Body of pancreas (tissue), 4 donors: ENCODE measurements at regions not wholly inside any gene's neighbourhood (a gene's known extent, or its start where the extent isn't known, plus 50 kb on each side); places are given as distances from the start of the nearest gene placed in this dataset.

ENCODE experiments used
- POLR2A ChIP-seq, 3 donors: fragments of 450-650 bp; IDR thresholded peaks; one replicate each; pipeline ENCODE4 v1.6.1; 2016; ENCODE audit warnings: antibody characterized with exemption in 3 of 3, mild to moderate bottlenecking in 2 of 3
- TF ChIP-seq, protein P1 (sequence below), 7 experiments: fragments of 450-650 bp in 4 of 7; fragments of 200-600 bp in 3 of 7; sonication (generic) in 3 of 7; IDR thresholded peaks; one replicate each; pipeline ENCODE4 v1.5.1; 2016 to 2019; ENCODE audit warnings: antibody characterized with exemption in 7 of 7

- TF ChIP-seq, protein P1, sequence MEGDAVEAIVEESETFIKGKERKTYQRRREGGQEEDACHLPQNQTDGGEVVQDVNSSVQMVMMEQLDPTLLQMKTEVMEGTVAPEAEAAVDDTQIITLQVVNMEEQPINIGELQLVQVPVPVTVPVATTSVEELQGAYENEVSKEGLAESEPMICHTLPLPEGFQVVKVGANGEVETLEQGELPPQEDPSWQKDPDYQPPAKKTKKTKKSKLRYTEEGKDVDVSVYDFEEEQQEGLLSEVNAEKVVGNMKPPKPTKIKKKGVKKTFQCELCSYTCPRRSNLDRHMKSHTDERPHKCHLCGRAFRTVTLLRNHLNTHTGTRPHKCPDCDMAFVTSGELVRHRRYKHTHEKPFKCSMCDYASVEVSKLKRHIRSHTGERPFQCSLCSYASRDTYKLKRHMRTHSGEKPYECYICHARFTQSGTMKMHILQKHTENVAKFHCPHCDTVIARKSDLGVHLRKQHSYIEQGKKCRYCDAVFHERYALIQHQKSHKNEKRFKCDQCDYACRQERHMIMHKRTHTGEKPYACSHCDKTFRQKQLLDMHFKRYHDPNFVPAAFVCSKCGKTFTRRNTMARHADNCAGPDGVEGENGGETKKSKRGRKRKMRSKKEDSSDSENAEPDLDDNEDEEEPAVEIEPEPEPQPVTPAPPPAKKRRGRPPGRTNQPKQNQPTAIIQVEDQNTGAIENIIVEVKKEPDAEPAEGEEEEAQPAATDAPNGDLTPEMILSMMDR (IDR thresholded peaks at IDR 0.05): no peak
- TF ChIP-seq POLR2A (IDR thresholded peaks at IDR 0.05): no peak
Observed at GRCh38 chr1:175833951-175834350, 90.6 kb upstream of the TNR start.
